ENCODE measurements at regions not wholly inside any gene's neighbourhood (a gene's known extent, or its start where the extent isn't known, plus 50 kb on each side); places are given as distances from the start of the nearest gene placed in this dataset.
"Not testable (repeated sequence)": the region's sequence is repeated elsewhere in the genome, so short reads cannot be mapped to it uniquely, and the experiment has no call there.

- not testable (repeated sequence) for DNase-seq
Observed at GRCh38 chr5:40111036-40111435, 568.7 kb upstream of the PTGER4 start.

GRCh38 chr5:40108764-40109390 lies 570.8 kb upstream of the PTGER4 start:
- not testable (repeated sequence) for DNase-seq

- not testable (repeated sequence) for DNase-seq
Observed at GRCh38 chr5:40107786-40108185, 571.9 kb upstream of the PTGER4 start.

- DNase-seq: no peak
Observed at GRCh38 chr5:40106847-40107246, 572.9 kb upstream of the PTGER4 start.

GRCh38 chr5:40098313-40098712 lies 581.4 kb upstream of the PTGER4 start:
- no peak for DNase-seq

- no peak for DNase-seq
Observed at GRCh38 chr5:40093550-40093949, 586.2 kb upstream of the PTGER4 start.

- no peak for DNase-seq
Observed at GRCh38 chr5:40089269-40089668, 590.4 kb upstream of the PTGER4 start.

GRCh38 chr5:40084614-40085013 lies 595.1 kb upstream of the PTGER4 start:
- DNase-seq: no peak

- DNase-seq: no peak
Observed at GRCh38 chr5:40082313-40082712, 597.4 kb upstream of the PTGER4 start.

GRCh38 chr5:40080191-40080590 lies 599.5 kb upstream of the PTGER4 start:
- no peak for DNase-seq

- DNase-seq: no peak
Observed at GRCh38 chr5:40078898-40079575, 600.7 kb upstream of the PTGER4 start.

GRCh38 chr5:40074826-40075225 lies 604.9 kb upstream of the PTGER4 start:
- no peak for DNase-seq

GRCh38 chr5:40073927-40074326 lies 605.8 kb upstream of the PTGER4 start:
- no peak for DNase-seq

- DNase-seq: no peak
Observed at GRCh38 chr5:40071870-40072269, 607.8 kb upstream of the PTGER4 start.

GRCh38 chr5:40066616-40067015 lies 613.1 kb upstream of the PTGER4 start:
- DNase-seq: no peak

- no peak for DNase-seq
Observed at GRCh38 chr5:40052808-40053207, 626.9 kb upstream of the PTGER4 start.

- no peak for DNase-seq
Observed at GRCh38 chr5:40046792-40047191, 622.0 kb upstream of the DAB2 start.

- no peak for DNase-seq
Observed at GRCh38 chr5:40045429-40045828, 620.6 kb upstream of the DAB2 start.

- DNase-seq: no peak
Observed at GRCh38 chr5:40043916-40044315, 619.1 kb upstream of the DAB2 start.

- DNase-seq: no peak
Observed at GRCh38 chr5:40041452-40041851, 616.7 kb upstream of the DAB2 start.

- DNase-seq: no peak
Observed at GRCh38 chr5:40037713-40038112, 612.9 kb upstream of the DAB2 start.

- DNase-seq: no peak
Observed at GRCh38 chr5:40034441-40034840, 609.7 kb upstream of the DAB2 start.

- DNase-seq: peak; percentile 8
Observed at GRCh38 chr5:40033411-40033810, 608.6 kb upstream of the DAB2 start.

GRCh38 chr5:40033009-40033408 lies 608.2 kb upstream of the DAB2 start:
- DNase-seq: no peak

- DNase-seq: no peak
Observed at GRCh38 chr5:40030661-40031060, 605.9 kb upstream of the DAB2 start.
